Activated CD4-positive, CD25-positive, alpha-beta regulatory T cell treated with anti-CD3 and anti-CD28 coated beads, Interleukin-2, amount 50 U/mL, for 72 hours (primary cell): ENCODE measurements at regions not wholly inside any gene's neighbourhood (a gene's known extent, or its start where the extent isn't known, plus 50 kb on each side); places are given as distances from the start of the nearest gene placed in this dataset.

Experiments used
- DNase-seq: peaks from one replicate; pipeline ENCODE4 v3.0.0; 2021

- DNase-seq: no peak
Measured at GRCh38 chr4:140271553-140271952, 101.9 kb upstream of the SCOC start.

DNA sequence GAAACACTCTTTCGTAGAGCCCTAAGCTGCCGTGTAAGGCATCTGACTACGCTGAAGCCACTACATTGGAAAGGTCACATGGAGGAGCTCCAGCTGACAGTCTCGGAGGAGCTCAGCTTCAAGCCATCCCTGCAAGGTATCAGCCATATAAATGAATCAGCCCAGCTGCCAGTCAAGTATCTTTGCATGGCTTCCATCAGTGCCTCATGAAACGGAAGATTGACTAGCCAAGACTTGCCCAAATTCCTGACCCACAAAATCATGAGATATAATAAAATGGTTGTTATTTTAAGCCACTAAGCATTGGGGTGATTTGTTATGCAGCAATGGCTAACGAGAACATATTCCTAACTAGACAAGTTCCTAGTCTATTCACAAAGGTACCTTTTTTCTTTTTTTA is 104.1 kb upstream of the SCOC start:
- DNase-seq: no peak

DNA sequence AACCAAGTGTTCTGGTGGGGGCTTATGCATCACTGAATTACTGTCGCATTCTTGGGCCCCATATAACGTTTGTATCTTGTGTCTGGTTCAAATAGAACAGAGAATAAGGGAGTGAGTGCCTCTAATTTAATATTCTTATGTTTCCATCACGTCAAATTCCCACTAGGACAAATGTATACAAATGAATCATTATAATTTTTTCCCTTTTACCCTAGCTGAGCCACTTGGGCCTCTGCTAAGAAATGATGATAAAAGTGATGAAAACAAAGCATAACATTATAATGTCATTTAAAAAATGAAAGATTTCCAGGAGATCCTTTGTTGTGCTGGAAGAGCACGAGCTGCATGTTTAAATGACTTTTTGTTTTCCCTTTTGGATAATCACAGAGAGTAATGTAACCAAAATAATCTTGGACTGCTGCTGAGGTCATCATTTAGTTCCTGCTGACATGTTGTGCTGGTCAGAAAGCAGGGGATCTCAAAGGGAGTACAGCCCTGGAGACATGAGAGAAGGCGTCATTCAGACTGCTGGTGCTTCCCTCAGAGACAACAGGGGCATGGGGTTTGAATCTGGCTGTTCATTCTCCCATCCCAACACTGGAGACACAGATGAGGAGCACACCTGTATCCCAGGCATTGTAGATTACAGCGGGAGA is 105.1 kb upstream of the SCOC start:
- no peak for DNase-seq

- DNase-seq: no peak
Measured at GRCh38 chr4:140267576-140267975, 105.9 kb upstream of the SCOC start.

- no peak for DNase-seq
Measured at GRCh38 chr4:140266958-140267568, 106.4 kb upstream of the SCOC start.

GRCh38 chr4:140260227-140260626 is 106.2 kb upstream of the MAML3 start:
- no peak for DNase-seq

GRCh38 chr4:140258476-140258875 is 104.5 kb upstream of the MAML3 start:
- DNase-seq: no peak

- DNase-seq: no peak
Measured at GRCh38 chr4:140257461-140258305, 103.7 kb upstream of the MAML3 start.

DNA sequence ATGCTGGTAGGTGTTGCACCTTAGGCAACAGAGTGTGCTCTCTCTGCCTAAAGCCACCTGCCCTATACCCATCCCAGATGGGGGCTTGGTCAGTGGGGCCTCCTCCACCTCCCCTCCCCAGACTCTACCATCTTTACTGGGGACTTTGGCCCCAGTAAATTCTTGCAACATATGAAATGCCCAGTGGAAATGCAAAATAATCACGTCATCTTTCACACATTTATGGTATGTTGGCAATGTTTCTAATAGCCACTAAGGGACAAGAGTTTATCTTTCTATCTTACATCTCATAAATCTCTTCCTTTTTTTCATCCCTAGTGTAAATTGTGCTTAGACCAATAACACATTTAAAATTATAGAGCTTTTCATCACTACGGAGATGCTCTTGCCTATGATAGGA is 103.0 kb upstream of the MAML3 start:
- no peak for DNase-seq

- DNase-seq: no peak
Measured at GRCh38 chr4:140256335-140256734, 102.4 kb upstream of the MAML3 start.

DNA sequence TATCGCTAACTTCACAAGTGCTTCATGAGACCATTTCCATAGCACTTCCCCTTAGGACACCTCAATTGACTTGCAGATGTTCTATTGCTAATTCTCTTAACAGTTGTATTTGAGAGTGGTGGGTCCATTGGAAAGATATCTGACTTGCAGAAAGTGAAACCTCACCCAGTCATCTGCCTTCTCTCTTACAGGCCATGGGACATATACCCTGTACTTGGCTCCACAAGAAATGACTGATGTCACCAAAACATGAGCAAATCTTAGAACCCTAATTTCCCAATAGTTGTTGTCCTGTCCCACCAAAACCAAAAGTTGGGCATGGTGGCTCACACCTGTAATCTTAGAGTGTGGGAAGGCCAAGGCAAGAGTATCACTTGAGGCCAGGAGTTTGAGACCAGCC is 101.9 kb upstream of the MAML3 start:
- DNase-seq: no peak

DNA sequence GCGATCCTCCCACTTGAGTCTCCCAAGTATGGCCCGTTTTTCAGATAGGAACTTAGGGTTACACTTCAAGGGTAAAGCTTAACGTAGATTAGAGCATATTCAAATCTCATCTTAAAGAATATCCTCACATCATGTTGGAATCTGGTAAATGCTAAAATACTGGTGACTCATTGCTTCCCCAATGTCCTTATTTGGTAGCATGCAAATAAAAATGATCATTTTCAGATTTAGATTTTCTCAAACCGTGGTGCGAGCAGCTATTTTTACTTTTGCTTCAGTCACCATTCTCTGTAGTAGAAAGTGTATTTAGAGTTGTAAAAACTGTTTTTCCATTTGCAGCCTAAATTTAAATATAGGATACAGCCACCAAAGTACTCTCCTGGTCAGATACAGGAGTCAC is 101.5 kb upstream of the MAML3 start:
- no peak for DNase-seq

GRCh38 chr4:140254651-140255299 is 100.8 kb upstream of the MAML3 start:
- no peak for DNase-seq

GRCh38 chr4:140253556-140254027 is 99.6 kb upstream of the MAML3 start:
- no peak for DNase-seq

DNA sequence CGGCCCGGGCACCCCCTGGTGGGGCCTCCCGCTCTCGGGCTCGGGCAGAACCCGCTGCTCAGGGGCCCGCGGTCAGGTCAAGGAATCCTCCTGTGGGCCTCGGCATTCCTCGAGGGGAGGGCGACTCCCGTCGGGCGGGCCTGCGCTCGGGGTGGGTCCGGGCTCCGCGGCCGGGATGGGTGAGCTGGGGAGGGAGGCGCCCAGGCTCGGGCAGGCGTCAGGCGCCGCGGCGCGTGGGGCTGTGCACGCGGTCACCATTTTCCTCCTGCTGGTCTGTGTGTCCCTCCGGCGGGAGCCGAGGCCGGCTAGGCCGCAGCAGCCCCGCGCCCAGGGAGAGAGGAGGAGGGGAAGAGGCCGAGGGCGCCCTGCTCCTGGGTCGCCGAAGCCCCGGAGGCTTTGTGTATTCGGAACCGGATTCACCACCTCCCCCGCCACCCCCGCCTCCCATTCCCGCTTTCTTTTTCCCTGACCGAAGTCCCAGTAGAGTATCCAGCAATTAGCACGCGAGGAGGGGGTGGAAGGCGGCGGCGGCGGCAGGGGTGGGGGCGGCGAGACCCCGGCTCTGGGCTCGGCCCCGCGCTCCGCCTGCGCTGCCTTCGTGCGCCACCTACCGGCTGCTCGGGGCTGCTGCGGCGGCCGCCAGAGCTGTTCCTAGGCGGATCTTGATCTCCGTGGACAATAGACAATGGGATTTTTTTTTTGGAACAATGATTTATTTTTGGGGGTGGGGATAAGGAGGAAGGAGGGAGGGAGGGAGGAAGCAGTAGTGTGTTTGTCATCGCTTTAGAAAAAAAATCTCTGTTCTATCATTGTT is 99.0 kb upstream of the MAML3 start:
- DNase-seq: peak; percentile 69

- DNase-seq: no peak
Measured at GRCh38 chr4:140252141-140252741, 98.3 kb upstream of the MAML3 start.

GRCh38 chr4:140251571-140251970 is 97.6 kb upstream of the MAML3 start:
- DNase-seq: no peak

- DNase-seq: no peak
Measured at GRCh38 chr4:140250989-140251552, 97.1 kb upstream of the MAML3 start.

DNA sequence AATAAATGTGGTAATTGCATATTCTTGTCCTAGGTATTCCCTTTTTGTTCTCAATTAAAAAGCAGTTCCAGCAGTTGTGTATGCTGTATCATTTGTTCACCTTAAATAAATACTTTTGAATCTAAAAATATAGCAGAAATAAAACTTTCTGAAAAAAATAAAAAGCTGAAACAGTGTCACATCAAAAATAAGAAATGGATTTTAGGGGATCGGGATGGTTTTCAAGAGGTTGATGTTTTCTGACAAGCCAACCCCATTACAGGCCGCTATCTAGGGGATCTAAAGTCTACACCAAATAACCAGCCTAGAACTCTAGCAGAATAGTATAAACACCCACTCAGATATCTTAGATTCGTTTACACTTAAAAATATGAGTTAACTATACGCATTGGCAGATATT is 95.4 kb upstream of the MAML3 start:
- DNase-seq: no peak

- no peak for DNase-seq
Measured at GRCh38 chr4:140247237-140247636, 93.3 kb upstream of the MAML3 start.

DNA sequence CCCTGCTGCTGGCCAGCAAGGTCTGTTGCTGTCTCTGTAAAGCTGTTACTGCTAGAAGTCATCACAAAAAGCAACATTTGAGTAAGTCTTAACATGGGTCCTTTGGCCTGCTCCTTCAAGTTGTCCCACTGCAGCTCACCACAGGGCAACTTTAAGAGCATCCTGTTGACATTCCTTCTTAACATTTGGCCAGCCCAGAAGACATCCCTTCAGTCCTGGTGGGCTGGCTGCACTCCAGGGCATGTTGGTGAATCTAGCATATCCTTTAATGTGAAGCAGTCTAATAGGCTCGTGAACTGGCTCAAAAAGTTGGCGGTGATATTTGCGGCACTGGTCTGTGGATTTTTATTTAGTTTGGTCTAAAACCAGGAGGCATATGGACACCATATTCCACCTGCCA is 92.2 kb upstream of the MAML3 start:
- no peak for DNase-seq

DNA sequence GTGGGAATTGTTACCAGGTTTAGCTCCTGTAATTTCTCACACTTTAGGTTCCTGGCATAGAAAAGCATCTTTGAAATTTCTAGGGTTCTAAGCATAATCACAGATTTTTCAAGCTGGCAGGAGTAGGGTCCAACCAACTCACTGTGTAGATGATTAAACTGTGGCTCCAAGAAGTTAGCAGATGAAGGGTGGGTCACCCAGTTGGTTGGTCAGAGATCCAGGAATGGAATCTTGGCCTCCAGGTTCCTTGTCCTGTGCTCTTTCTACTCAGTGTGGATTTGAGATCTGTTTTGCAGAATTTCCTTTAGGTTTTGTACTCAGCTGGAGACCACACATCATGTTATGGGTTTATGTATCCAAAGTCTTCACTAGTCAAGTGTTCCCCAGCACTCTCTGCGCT is 90.3 kb upstream of the MAML3 start:
- DNase-seq: no peak
